ENCODE measurements at regions not wholly inside any gene's neighbourhood (a gene's known extent, or its start where the extent isn't known, plus 50 kb on each side); places are given as distances from the start of the nearest gene placed in this dataset.

- TF ChIP-seq, protein P1, sequence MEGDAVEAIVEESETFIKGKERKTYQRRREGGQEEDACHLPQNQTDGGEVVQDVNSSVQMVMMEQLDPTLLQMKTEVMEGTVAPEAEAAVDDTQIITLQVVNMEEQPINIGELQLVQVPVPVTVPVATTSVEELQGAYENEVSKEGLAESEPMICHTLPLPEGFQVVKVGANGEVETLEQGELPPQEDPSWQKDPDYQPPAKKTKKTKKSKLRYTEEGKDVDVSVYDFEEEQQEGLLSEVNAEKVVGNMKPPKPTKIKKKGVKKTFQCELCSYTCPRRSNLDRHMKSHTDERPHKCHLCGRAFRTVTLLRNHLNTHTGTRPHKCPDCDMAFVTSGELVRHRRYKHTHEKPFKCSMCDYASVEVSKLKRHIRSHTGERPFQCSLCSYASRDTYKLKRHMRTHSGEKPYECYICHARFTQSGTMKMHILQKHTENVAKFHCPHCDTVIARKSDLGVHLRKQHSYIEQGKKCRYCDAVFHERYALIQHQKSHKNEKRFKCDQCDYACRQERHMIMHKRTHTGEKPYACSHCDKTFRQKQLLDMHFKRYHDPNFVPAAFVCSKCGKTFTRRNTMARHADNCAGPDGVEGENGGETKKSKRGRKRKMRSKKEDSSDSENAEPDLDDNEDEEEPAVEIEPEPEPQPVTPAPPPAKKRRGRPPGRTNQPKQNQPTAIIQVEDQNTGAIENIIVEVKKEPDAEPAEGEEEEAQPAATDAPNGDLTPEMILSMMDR (IDR thresholded peaks at IDR 0.05; ENCODE audit: poor library complexity): no peak
- no peak for TF ChIP-seq EZH2phosphoT487 (IDR thresholded peaks at IDR 0.05; ENCODE audit: low read depth, severe bottlenecking, unreplicated experiment)
Measured at GRCh38 chr2:207243601-207244000, 77.9 kb upstream of the KLF7 start.
